ENCODE measurements at regions not wholly inside any gene's neighbourhood (a gene's known extent, or its start where the extent isn't known, plus 50 kb on each side); places are given as distances from the start of the nearest gene placed in this dataset.
"Not testable (repeated sequence)": the region's sequence is repeated elsewhere in the genome, so short reads cannot be mapped to it uniquely, and the experiment has no call there.

DNA sequence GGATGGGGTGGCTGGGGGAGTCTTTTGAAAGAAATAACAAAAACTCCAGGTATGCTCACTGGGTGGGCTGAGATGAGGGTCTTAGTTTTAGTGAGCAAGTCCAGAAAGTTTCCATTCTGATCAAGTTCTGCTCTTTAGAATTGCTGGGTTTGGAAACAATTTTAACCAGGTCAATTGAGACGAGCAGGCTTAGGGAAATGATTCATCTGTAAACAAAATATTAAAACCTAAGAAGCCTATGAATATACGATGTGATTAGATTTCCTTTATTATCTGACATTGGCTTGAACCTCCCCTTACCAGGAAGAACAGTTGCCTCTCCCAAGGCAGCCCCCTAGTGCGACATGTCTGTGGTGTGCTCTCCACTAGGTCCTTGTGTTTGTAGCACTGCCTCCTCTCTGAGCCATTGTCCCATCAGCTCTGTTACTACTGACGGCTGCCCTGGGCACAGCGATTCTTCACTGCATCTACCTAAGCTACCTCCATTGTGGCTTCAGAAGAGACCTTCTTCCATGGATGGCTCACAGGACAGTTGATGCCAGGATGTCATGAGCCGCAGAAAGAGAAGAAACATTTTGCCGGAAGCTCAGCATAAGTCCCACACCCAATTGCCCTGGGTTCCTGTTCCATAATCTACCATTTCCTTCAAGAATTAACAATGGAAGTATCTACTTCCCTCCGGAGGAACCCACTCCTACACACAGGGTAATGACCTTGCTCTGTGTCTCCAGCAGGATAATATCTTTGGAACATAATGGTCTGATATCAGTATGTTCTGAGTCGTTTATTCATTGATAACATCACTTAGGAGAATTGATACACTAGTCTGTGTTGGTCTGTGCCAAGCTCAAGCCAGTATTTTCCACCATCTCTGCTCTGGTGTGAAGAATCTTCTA lies 95.1 kb upstream of the ITGB1 start:
- Histone ChIP-seq H3K9ac (ENCODE audit: extremely low read depth, low read length, poor library complexity, severe bottlenecking) (no peak overlapping the region), H3K27ac (ENCODE audit: low read depth, low read length) (no peak overlapping the region), H3K4me3 (ENCODE audit: low read length) (no peak overlapping the region), H3K36me3 (ENCODE audit: control insufficient read depth, insufficient read depth, low read length) (no peaks in the 10 kb centered on the region), H3K27me3 (ENCODE audit: control insufficient read depth, insufficient read depth, low read length, poor library complexity, severe bottlenecking) (no peaks in the 10 kb centered on the region), H3K9me3 (ENCODE audit: control insufficient read depth, low read length) (no peaks in the 10 kb centered on the region), H3K4me1 (ENCODE audit: control insufficient read depth, insufficient read depth, low read length) (no peaks in the 10 kb centered on the region)
- 95 to 97% methylated on average over 7 to 9 of the region's 9 CpGs for WGBS, 2 experiments (ENCODE audit: insufficient coverage in 1 of 2, insufficient read length in 1 of 2)
- Mint-ChIP-seq H3K9me3 (peaks cover 4% of the 10 kb centered on the region), H3K4me1 (peaks cover 5% of the 10 kb centered on the region), H3K36me3 (ENCODE audit: low read depth) (no peaks in the 10 kb centered on the region), H3K27me3 (ENCODE audit: insufficient read depth) (peaks cover 4% of the 10 kb centered on the region), H3K4me3 (no peak overlapping the region), H3K27ac (no peak overlapping the region)
- TF ChIP-seq, protein P1, sequence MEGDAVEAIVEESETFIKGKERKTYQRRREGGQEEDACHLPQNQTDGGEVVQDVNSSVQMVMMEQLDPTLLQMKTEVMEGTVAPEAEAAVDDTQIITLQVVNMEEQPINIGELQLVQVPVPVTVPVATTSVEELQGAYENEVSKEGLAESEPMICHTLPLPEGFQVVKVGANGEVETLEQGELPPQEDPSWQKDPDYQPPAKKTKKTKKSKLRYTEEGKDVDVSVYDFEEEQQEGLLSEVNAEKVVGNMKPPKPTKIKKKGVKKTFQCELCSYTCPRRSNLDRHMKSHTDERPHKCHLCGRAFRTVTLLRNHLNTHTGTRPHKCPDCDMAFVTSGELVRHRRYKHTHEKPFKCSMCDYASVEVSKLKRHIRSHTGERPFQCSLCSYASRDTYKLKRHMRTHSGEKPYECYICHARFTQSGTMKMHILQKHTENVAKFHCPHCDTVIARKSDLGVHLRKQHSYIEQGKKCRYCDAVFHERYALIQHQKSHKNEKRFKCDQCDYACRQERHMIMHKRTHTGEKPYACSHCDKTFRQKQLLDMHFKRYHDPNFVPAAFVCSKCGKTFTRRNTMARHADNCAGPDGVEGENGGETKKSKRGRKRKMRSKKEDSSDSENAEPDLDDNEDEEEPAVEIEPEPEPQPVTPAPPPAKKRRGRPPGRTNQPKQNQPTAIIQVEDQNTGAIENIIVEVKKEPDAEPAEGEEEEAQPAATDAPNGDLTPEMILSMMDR (conservative IDR thresholded peaks at IDR 0.05): no peak
- no peak for DNase-seq

DNA sequence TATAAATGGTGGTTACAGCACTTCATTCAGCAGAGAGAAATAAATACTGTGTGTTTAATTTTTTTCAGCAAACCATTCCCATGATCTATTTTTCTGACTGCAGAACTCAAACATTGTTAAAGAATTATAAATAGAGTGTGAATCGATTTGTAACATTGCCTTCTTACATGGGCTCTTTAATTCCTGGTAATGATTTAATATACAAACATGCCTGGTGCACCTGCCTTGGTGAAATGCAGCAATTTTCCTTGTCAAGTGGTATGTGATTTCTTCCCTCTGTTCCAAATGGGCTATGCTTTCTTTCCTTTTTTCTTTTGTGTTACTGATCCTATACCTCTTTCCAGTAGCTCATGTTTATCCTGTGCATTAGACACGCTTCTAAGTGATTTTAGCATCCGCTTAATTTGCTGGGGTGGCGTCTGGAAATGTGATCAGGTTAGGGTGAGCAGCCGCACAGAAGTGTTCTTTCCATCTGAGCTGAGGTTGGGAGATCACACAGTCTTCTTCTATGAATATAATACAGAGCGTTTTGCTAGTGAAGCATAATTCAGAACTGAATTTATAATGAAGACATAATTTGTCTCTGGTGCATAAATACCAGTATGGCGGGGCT lies 94.3 kb upstream of the ITGB1 start:
- Mint-ChIP-seq H3K4me1 (peaks cover 5% of the 10 kb centered on the region), H3K36me3 (ENCODE audit: low read depth) (no peaks in the 10 kb centered on the region), H3K4me3 (no peak overlapping the region), H3K27ac (no peak overlapping the region), H3K27me3 (ENCODE audit: insufficient read depth) (peaks cover 4% of the 10 kb centered on the region), H3K9me3 (peaks cover 4% of the 10 kb centered on the region)
- no peak overlapping the region for H3K9ac ChIP-seq (ENCODE audit: extremely low read depth, low read length, poor library complexity, severe bottlenecking)
- TF ChIP-seq, protein P1 (conservative IDR thresholded peaks at IDR 0.05): no peak
- H3K27me3 ChIP-seq (ENCODE audit: control insufficient read depth, insufficient read depth, low read length, poor library complexity, severe bottlenecking): no peaks in the 10 kb centered on the region
- no peak overlapping the region for H3K27ac ChIP-seq (ENCODE audit: low read depth, low read length)
- H3K36me3 ChIP-seq (ENCODE audit: control insufficient read depth, insufficient read depth, low read length): no peaks in the 10 kb centered on the region
- no peaks in the 10 kb centered on the region for H3K9me3 ChIP-seq (ENCODE audit: control insufficient read depth, low read length)
- 92 to 96% methylated on average over 4 to 7 of the region's 7 CpGs for WGBS, 2 experiments (ENCODE audit: insufficient coverage in 1 of 2, insufficient read length in 1 of 2)
- no peak overlapping the region for H3K4me3 ChIP-seq (ENCODE audit: low read length)
- H3K4me1 ChIP-seq (ENCODE audit: control insufficient read depth, insufficient read depth, low read length): no peaks in the 10 kb centered on the region
- no peak for DNase-seq

DNA sequence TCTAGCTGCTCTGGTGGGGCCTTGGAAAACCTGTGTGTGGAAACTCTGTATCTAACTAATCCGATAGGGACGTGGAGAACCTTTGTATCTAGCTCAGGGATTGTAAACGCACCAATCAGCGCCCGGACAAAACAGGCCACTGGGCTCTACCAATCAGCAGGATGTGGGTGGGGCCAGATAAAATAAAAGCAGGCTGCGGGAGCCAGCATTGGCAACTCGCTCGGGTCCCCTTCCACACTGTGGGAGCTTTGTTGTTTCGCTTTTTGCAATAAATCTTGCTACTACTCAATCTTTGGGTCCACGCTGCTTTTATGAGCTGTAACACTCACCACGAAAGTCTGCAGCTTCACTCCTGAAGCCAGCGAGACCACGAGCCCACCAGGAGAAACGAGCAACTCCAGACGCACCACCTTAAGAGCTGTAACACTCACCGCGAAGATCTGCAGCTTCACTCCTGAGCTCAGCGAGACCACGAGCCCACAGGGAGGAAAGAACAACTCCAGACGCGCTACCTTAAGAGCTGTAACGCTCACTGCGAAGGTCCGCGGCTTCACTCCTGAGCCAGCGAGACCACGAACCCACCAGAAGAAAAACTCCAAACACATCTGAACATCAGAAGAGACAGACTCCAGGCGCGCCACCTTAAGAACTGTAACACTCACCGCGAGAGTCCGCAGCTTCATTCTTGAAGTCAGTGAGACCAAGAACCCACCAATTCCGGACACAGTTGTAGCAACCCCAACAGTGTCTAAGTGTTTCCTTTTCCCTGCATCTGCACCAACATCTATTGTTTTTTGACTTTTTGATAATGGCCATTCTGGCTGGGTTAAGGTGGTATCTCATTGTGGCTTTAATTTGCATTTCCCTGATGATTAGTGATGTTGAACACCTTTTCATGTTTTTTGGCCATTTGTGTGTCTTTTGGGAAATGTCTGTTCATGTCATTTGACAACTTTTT lies 92.2 kb upstream of the ITGB1 start:
- not testable (repeated sequence) for DNase-seq; H3K4me3 Mint-ChIP-seq; H3K9ac ChIP-seq (ENCODE audit: extremely low read depth, low read length, poor library complexity, severe bottlenecking); H3K4me1 ChIP-seq (ENCODE audit: control insufficient read depth, insufficient read depth, low read length); H3K4me3 ChIP-seq (ENCODE audit: low read length); H3K27ac Mint-ChIP-seq; H3K36me3 ChIP-seq (ENCODE audit: control insufficient read depth, insufficient read depth, low read length); H3K27ac ChIP-seq (ENCODE audit: low read depth, low read length); H3K27me3 Mint-ChIP-seq (ENCODE audit: insufficient read depth); H3K36me3 Mint-ChIP-seq (ENCODE audit: low read depth); H3K9me3 ChIP-seq (ENCODE audit: control insufficient read depth, low read length); H3K27me3 ChIP-seq (ENCODE audit: control insufficient read depth, insufficient read depth, low read length, poor library complexity, severe bottlenecking); H3K9me3 Mint-ChIP-seq; H3K4me1 Mint-ChIP-seq
- 93 to 95% methylated on average over 15 to 33 of the region's 33 CpGs for WGBS, 2 experiments (ENCODE audit: insufficient coverage in 1 of 2, insufficient read length in 1 of 2)

Measured in endodermal cell (in vitro differentiated cells).